Fibroblast of lung (primary cell): ENCODE measurements at regions not wholly inside any gene's neighbourhood (a gene's known extent, or its start where the extent isn't known, plus 50 kb on each side); places are given as distances from the start of the nearest gene placed in this dataset.
A peak's percentile ranks its signal among the peaks of the same experiment; 100 is the strongest.

ENCODE experiments used
- DNase-seq, 2 donors: peaks; one replicate each; pipeline versions ENCODE4 v3.0.0 to v3.0.0-alpha.2; 2010; ENCODE audit warnings: low read depth in 2 of 2
- H2AFZ ChIP-seq: 2 replicates; pipeline ENCODE4 v1.5.1; 2012; ENCODE audit warnings: low read length, control low read depth, inconsistent platforms
- H3K27ac ChIP-seq: 2 replicates; pipeline ENCODE4 v1.5.1; 2011; ENCODE audit warnings: low read length, control low read depth; ENCODE audit not compliant: insufficient read depth
- H3K27me3 ChIP-seq: 2 replicates; pipeline ENCODE4 v1.5.1; 2011; ENCODE audit warnings: mild to moderate bottlenecking, low read length; ENCODE audit not compliant: control insufficient read depth, insufficient read depth
- H3K36me3 ChIP-seq: 2 replicates; pipeline ENCODE4 v1.5.1; 2011; ENCODE audit warnings: low read length; ENCODE audit not compliant: control insufficient read depth, insufficient read depth
- H3K4me1 ChIP-seq: 2 replicates; pipeline ENCODE4 v1.5.1; 2011; ENCODE audit warnings: low read length; ENCODE audit not compliant: control insufficient read depth, insufficient read depth; ENCODE audit errors: extremely low read depth
- H3K4me2 ChIP-seq: 2 replicates; pipeline ENCODE4 v1.5.1; 2011; ENCODE audit warnings: low read length, control low read depth; ENCODE audit not compliant: insufficient read depth; ENCODE audit errors: extremely low read depth
- H3K4me3 ChIP-seq, 4 experiments: fragments of 200-600 bp in 1 of 4; sonication (generic) in 1 of 4; replicated peaks in 1 of 4; 2 replicates each; pipeline ENCODE4 v1.5.1; 2011 to 2016; ENCODE audit warnings: low read length in 4 of 4, low read depth in 3 of 4, mild to moderate bottlenecking in 3 of 4, control low read depth in 2 of 4, inconsistent platforms in 1 of 4, mixed read lengths in 1 of 4; ENCODE audit not compliant: insufficient read depth in 1 of 4; ENCODE audit errors: control extremely low read depth in 1 of 4
- H3K79me2 ChIP-seq: 2 replicates; pipeline ENCODE4 v1.5.1; 2012; ENCODE audit warnings: mild to moderate bottlenecking, low read length, inconsistent platforms; ENCODE audit not compliant: control insufficient read depth, insufficient read depth
- H3K9ac ChIP-seq: 2 replicates; pipeline ENCODE4 v1.5.1; 2011; ENCODE audit warnings: mild to moderate bottlenecking, low read length, control low read depth; ENCODE audit not compliant: insufficient read depth
- H3K9me3 ChIP-seq: 2 replicates; pipeline ENCODE4 v1.5.1; 2012; ENCODE audit warnings: low read depth, low read length; ENCODE audit not compliant: control insufficient read depth, insufficient read depth
- H4K20me1 ChIP-seq: 2 replicates; pipeline ENCODE4 v1.5.1; 2011; ENCODE audit warnings: low read length; ENCODE audit not compliant: control insufficient read depth, insufficient read depth; ENCODE audit errors: extremely low read depth
- EZH2 ChIP-seq: IDR thresholded peaks from 2 replicates; pipeline ENCODE4 v1.5.1; 2012; ENCODE audit warnings: low read length, control low read depth, mild to moderate bottlenecking; ENCODE audit errors: missing control alignments
- TF ChIP-seq, protein P1 (sequence below), 2 donors: IDR thresholded peaks in 1 of 2; conservative IDR thresholded peaks in 1 of 2; 1 replicate in 1 of 2; 2 replicates in 1 of 2; pipeline ENCODE4 v1.5.1; 2011 to 2012; ENCODE audit warnings: low read length in 2 of 2, control low read depth in 1 of 2, inconsistent platforms in 1 of 2, low read depth in 1 of 2, mild to moderate bottlenecking in 1 of 2

DNA sequence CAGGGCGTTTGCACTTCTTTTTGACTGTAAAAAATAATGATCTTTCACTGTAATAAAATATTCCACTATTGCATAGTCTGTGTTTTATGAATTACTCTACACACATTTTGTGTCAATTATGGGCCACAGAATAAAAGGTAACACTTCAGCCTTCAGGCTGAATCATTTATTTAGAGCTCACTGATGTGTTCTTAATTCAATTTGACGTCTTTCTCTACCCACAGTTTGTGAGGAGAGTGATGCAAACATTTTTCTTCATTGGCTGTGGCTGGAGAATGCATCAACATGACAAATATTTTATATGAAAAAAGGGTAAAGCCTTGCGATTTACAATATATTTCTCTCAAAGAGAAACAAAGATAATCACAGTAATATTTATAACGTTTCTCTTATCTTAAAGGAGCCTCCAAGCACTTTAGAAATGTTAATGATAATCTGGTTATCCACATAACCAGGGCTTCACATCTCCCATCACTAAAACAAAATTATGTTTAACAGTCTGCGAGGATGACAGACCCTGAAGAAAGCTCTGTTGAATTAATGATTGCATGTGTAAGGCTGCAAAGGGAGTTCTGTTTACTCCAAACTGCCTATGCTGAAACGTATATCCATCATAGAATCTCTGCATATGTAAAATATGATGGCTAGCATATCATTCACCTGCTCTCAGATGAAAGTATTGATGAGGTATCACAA, 951.3 kb downstream of the ZPLD1 start:
- H3K27ac ChIP-seq: no peak overlapping the region
- H2AFZ ChIP-seq: no peak overlapping the region
- no peaks in the 10 kb centered on the region for H4K20me1 ChIP-seq
- no peak overlapping the region for H3K4me2 ChIP-seq
- peak in 1 of 2 donors; percentile 23 for DNase-seq
- TF ChIP-seq, protein P1, sequence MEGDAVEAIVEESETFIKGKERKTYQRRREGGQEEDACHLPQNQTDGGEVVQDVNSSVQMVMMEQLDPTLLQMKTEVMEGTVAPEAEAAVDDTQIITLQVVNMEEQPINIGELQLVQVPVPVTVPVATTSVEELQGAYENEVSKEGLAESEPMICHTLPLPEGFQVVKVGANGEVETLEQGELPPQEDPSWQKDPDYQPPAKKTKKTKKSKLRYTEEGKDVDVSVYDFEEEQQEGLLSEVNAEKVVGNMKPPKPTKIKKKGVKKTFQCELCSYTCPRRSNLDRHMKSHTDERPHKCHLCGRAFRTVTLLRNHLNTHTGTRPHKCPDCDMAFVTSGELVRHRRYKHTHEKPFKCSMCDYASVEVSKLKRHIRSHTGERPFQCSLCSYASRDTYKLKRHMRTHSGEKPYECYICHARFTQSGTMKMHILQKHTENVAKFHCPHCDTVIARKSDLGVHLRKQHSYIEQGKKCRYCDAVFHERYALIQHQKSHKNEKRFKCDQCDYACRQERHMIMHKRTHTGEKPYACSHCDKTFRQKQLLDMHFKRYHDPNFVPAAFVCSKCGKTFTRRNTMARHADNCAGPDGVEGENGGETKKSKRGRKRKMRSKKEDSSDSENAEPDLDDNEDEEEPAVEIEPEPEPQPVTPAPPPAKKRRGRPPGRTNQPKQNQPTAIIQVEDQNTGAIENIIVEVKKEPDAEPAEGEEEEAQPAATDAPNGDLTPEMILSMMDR (conservative IDR thresholded peaks at IDR 0.05 in 1 of 2, IDR thresholded peaks at IDR 0.05 in 1 of 2; ENCODE audit: low read depth in 1 of 2, low read length in 2 of 2): no peak
- TF ChIP-seq EZH2: no peak
- H3K9ac ChIP-seq: no peak overlapping the region
- no peaks in the 10 kb centered on the region for H3K27me3 ChIP-seq
- no peaks in the 10 kb centered on the region for H3K79me2 ChIP-seq
- no peak overlapping the region for H3K4me3 ChIP-seq
- no peaks in the 10 kb centered on the region for H3K4me1 ChIP-seq
- H3K9me3 ChIP-seq: no peaks in the 10 kb centered on the region
- no peaks in the 10 kb centered on the region for H3K36me3 ChIP-seq

DNA sequence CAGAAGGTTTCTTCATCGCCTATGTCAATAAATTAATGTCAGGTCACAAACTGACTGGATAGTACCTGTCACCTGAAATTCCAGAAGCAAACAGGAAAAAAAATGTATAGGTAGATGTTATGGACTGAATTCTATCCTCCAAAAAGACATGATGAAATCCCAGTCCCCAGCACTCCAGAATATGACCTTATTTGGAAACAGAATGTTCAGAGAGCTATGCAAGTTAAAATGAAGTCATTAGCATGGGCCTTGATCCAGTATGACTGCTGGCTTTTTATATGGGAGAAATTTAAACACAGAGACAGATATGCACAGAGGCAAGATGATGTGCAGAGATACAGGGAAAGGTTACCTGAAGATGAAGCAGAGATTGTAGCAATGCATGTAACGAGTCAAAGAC, 953.4 kb downstream of the ZPLD1 start:
- Histone ChIP-seq H3K4me1 (no peaks in the 10 kb centered on the region), H3K27me3 (no peaks in the 10 kb centered on the region), H2AFZ (no peak overlapping the region), H3K4me3 (no peak overlapping the region), H3K4me2 (no peak overlapping the region), H3K27ac (no peak overlapping the region), H3K9me3 (no peaks in the 10 kb centered on the region), H3K36me3 (no peaks in the 10 kb centered on the region), H4K20me1 (no peaks in the 10 kb centered on the region), H3K79me2 (no peaks in the 10 kb centered on the region), H3K9ac (no peak overlapping the region)
- no peak for TF ChIP-seq EZH2
- TF ChIP-seq, protein P1 (conservative IDR thresholded peaks at IDR 0.05 in 1 of 2, IDR thresholded peaks at IDR 0.05 in 1 of 2; ENCODE audit: low read depth in 1 of 2, low read length in 2 of 2): no peak
- peak; percentile 54 to 66 for DNase-seq

DNA sequence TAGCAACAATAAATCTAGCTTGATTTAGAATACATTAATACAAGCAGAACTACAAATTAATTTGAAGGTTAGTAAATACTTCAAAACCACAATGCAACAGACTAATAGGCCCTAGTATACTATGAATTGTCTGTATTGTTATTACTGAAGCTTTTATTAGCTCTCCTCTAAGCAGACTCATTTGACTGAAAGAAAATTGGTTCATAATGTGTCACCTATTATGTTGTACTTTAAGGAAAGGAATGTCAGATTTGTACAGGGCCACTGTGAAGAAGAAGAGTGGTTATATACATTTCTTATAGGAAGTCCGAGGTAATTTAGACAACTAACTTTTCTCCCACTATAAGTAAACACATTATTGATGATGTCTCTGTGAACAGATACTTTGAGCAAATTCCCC, 954.5 kb downstream of the ZPLD1 start:
- no peaks in the 10 kb centered on the region for H3K9me3 ChIP-seq
- no peaks in the 10 kb centered on the region for H3K4me1 ChIP-seq
- TF ChIP-seq, protein P1 (conservative IDR thresholded peaks at IDR 0.05 in 1 of 2, IDR thresholded peaks at IDR 0.05 in 1 of 2; ENCODE audit: low read depth in 1 of 2, low read length in 2 of 2): no peak
- no peak for TF ChIP-seq EZH2
- H2AFZ ChIP-seq: no peak overlapping the region
- no peak overlapping the region for H3K9ac ChIP-seq
- no peaks in the 10 kb centered on the region for H4K20me1 ChIP-seq
- H3K27ac ChIP-seq: no peak overlapping the region
- DNase-seq: no peak
- H3K4me3 ChIP-seq: no peak overlapping the region
- H3K4me2 ChIP-seq: no peak overlapping the region
- H3K27me3 ChIP-seq: no peaks in the 10 kb centered on the region
- H3K36me3 ChIP-seq: no peaks in the 10 kb centered on the region
- H3K79me2 ChIP-seq: no peaks in the 10 kb centered on the region
